ENCODE measurements at regions not wholly inside any gene's neighbourhood (a gene's known extent, or its start where the extent isn't known, plus 50 kb on each side); places are given as distances from the start of the nearest gene placed in this dataset.
"Not testable (repeated sequence)": the region's sequence is repeated elsewhere in the genome, so short reads cannot be mapped to it uniquely, and the experiment has no call there.

DNA sequence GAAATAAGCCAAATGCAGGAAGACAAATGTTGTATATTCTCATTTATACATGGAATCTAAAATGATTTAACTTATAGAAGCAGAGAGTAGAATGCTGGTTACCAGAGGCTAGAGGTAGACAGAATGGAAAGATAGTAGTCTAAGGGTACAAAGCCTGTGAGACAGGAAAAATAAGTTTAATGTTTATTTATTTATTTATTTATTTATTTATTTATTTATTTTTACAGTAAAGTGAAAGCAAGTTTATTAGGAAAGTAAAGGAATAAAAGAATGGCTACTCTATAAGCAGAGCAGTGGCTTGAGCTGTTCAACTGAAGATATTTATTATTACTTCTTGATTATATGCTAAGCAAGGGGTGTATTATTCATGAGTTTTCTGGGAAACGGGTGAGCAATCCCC, 203.2 kb downstream of the LAS1L start:
- no peak for DNase-seq (ENCODE audit: extremely low read depth, low read depth)

DNA sequence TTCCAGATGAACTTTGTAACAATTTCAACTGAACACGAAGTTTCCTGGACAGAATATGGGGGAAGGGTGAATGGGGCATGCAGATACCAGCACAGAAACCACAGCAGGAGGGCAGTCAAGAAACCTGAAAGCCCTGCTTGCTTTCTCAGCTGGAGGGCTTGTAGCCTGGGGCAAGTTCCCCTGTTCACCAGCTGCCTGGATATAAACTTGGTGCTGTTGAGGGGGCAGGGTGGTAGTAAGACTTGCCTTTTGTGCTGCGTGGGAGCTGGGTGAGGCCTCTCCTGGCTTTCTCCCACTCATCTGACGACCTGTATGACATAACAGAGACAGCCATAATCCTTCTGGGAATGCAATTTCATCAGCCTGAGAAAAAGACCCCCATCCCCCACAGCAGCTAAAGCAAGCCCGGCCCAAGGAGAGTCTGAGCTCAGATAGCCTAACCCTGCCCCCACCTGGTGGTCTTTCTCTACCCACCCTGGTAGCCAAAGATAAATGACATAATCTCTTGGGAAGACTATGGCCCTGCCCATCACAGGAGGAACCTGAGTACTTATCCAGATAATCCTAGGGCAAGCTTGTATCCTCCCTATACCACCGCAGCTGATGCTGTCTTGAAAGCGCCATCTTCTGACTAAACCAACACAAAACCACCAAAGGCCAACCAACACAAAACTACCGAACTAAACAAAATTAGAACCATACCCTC, 234.3 kb downstream of the LAS1L start:
- no peak for DNase-seq (ENCODE audit: extremely low read depth, low read depth)

DNA sequence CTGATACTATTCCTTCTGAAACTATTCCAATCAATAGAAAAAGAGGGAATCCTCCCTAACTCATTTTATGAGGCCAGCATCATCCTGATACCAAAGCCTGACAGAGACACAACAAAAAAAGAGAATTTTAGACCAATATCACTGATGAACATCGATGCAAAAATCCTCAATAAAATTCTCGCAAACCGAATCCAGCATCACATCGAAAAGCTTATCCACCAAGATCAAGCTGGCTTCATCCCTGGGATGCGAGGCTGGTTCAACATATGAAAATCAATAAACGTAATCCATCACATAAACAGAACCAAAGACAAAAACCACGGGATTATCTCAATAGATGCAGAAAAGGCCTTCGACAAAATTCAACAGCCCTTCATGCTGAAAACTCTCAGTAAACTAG, 251.7 kb downstream of the LAS1L start:
- DNase-seq (ENCODE audit: extremely low read depth, low read depth), result not testable (repeated sequence)

DNA sequence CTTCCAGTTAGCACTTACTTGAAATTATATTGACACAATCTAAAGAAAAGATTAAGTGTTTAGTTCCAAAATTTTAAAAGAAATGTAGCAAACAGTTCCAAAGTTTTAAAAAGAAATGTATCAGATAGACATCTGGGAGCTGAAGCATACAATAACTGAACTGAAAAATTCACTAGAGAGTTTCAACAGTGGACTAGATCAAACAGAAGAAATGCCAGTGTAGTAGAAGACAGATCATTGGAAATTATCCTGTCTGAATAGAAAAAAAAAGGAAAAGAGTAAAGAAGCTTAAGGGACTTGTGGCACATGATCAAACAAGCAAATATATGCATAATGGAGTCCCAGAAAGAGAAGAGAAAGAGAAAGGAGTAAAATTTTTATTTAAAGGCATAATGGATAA, 261.4 kb downstream of the LAS1L start:
- no peak for DNase-seq (ENCODE audit: extremely low read depth, low read depth)

DNA sequence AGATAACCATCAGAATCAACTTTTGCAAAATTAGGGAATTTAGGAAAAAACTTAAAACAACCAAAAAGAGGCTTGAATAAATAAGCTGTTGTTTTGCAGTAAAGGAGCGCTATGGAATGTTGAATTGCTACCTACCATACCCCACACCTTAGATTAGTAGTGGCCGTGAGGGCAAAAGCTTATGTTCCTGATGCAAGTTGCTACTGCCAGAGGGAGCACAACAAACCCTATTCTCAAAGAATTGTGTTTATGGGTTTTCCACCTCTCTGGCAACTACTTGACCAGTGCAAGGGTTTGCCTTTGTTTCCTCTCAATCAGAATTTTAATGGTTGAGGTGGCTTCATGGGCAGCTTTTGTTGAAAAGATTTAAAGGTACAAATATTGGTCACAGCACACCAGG, 268.1 kb downstream of the LAS1L start:
- no peak for DNase-seq (ENCODE audit: extremely low read depth, low read depth)

DNA sequence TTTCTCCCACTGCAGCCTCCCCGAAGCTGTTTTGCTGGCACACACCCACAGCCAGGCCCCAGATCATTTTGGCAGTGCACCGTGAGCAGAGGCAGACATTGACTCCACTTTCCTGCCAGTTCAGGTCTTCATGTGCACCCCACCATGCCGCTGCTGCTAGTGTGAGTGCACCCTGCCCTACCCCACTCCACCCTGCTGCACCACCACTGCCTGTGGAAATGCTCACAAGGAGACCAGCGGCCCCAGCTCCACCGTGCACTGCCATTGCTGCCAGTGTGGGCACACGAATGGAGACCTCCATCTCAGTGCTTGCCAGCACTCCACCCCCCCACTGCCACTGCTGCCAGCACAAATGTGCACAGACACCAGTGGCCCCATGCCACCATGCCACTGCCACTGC, 277.6 kb upstream of the ZC4H2 start:
- DNase-seq (ENCODE audit: extremely low read depth, low read depth), result no peak

DNA sequence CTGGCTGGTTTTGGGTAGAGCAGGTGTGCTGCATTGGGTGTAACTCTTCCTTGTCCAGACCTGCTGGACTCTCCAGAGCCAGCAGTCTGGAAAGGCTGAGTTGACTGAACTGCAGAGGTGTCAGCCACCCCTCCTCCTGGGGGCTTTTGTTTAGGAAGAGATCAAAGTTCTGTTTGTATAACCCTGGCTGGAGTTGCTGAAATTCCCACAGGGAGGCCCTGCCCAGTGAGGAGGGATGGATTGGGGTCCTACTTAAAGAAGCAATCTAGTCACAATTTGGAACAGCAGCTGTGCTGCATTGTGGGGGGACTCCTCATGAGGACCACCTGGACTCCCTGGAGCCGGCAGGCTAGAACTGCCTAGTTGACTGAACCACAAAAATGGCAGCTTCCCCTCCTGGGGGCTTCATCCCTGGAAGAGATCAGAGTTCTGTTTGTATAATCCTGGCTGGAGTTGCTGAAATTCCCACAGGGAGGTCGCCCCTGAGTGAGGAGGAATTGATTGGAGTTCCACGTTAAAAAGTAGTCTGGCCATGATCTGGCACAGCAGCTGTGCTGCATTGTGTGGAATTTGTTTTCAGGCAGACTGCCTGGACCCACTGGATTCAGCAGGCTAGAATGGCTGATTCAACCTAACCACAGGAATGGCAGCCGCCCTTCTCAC, 264.9 kb upstream of the ZC4H2 start:
- DNase-seq (ENCODE audit: extremely low read depth, low read depth), result no peak

DNA sequence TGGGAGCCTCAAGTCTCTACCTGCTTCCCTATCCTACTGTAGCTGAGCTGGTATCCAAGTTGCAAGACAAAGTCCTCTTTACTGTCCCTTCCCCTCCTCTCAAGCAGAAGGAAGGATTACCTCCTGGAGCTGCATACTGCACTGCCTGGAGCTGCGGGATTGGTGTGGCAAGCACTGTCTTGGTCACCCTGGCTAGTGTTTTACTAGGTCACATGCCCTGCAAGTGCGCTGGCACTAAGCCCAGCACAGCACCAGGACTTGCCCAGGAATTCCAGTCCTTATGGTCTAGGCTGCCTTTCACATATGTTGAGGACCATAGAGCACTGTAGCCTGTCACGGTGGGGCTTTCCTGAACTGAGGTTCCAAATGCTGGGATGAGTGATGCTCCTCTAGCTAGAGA, 227.3 kb upstream of the ZC4H2 start:
- DNase-seq (ENCODE audit: extremely low read depth, low read depth), result no peak

DNA sequence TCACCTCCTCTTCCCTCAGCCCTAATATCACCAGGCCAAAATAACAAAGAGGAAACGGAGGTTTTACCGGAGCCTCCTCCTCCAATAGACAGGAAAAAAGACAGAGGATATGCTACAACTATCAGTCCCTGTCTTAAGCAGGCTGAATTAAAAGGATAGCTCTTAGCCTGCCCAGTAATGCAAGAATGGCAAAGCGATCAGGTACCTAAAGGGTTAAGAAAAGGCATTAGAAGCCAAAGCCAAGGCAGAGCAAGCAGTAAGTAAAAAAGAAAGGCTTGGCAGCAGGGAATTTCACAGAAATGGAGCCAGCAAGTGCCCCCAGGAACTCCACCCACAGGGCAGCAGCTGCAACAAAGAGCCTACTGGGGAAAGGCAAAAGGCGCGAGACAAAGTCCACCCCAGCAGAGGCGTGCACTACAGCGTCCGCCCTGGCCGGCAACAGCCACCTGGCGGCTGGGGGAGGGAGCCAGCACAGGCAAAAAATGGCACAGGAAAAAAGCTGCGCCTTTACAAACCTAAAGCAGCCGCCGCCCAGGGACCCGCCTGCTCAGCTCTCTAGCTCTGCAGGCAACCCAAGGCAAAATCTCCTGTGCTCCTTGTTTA, 220.6 kb upstream of the ZC4H2 start:
- no peak for DNase-seq (ENCODE audit: extremely low read depth, low read depth)

DNA sequence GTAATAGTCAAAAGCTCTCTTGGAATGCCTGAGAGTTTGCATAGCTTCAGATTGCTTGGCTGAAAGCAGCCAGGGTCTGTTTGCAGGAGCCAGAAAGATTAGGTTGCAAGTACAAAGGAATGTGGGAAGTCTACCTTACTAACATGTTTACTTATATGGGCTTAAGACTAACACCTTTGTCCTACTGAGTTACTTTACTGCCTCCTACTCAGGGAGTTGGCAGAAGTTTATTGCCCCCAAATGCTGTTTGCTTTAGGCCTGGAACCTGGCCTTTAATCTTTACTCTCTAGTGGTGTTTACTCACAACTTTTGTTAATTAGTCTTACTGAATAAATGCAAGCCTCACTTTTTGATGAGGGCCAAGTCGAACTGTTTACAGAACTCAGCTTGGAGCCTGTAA, 219.4 kb upstream of the ZC4H2 start:
- DNase-seq (ENCODE audit: extremely low read depth, low read depth), result no peak

DNA sequence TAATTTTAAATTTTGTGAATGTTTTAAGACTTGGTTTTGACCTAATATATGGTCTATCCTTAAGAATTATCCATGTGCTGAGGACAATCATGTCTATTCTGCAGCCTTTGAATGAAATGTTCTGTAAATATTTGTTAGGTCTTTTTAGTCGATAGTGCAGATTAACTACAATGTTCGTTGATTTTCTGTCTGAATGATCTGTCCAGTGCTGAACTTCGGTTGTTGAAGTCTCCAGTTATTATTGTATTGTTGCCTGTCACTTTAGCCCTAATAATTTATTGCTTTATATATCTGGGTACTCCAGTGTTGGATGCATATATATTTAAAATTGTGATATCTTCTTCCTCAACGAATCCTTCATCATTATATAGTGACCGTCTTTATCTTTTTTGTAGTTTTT, 218.3 kb upstream of the ZC4H2 start:
- no peak for DNase-seq (ENCODE audit: extremely low read depth, low read depth)

DNA sequence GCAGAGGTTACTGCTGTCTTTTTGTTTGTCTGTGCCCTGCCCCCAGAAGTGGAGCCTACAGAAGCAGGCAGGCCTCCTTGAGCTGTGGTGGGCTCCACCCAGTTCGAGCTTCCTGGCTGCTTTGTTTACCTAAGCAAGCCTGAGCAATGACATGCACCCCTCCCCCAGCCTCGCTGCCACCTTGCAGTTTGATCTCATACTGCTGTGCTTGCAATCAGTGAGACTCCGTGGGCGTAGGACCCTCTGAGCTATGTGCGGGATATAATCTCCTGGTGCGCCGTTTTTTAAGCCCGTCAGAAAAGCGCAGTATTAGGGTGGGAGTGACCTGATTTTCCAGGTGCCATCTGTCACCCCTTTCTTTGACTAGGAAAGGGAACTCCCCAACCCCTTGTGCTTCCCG, 187.1 kb upstream of the ZC4H2 start:
- DNase-seq (ENCODE audit: extremely low read depth, low read depth), result not testable (repeated sequence)

DNA sequence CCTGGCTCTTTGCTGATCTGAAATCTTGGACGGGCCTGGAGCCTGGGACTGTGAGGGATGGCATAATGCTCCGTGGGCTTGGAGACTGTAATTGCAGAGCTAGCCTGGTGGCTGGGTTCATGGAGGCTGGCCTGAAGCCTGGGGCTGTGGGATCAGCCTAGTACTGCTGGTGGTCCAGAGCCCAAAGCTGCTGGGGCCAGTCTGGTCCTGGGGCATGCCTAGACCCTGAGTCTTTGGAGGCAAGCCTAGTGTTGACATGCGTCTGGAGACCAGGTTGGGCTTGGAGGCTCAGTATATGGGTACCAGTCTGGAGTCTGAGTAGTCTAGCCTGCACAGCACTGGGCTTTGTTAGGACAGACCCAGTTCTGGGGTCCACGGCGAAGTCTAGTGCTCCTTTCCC, 172.0 kb upstream of the ZC4H2 start:
- no peak for DNase-seq (ENCODE audit: extremely low read depth, low read depth)

DNA sequence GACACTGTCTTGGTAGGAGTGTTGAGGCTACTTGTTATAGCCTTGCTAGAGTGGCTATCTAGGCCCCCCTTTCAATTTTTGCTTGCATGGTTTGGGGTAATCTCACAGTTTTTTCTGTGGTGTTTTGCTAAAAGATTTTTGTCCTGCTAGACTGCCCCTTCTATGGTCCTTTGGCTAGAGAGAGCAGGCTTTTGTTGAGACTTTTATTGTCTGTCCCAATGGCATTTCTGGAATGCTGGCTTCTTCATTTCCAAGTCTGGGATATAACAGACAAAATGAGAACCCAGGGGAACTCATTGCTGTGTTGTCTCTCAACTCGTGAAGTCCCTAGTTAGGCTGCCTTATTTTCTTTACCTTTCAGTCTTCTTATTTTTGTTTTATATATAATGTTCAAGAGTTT, 160.2 kb upstream of the ZC4H2 start:
- DNase-seq (ENCODE audit: extremely low read depth, low read depth), result no peak

DNA sequence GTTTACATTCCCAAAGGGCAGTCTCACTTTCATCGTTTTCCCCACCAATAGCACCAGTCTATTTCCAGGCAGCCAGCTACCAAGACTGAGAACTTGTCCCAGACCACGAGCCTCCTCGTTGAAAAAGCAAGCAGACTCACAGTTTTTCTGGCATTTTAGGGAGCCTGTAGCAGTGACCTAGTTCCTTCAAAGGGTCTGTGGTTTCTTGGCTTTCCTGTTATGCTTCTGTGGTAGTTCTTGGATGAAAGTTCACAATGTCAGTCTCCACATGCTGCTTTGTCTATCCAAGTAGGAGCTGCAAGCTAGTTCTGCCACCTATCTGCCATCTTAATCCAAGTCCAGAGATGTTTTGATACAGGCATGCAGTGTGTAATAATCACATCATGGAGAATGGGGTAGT, 151.6 kb upstream of the ZC4H2 start:
- no peak for DNase-seq (ENCODE audit: extremely low read depth, low read depth)

DNA sequence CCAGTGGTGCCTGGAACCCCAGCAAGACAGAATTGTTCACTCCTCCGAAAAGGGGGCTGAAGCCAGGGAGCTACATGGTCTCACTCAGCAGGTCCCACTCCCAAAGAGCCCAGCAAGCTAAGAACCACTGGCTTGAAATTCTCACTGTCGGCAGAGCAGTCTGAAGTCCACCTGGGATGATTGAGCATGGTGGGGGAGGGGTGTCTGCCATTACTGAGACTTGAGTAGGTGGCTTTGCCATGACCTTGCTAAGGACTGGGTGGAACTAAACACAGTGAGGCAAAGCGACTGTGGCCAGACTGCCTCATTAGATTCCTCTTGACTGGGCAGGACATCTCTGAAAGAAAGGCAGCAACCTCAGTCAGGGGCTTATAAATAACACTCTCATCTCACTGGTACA, 122.6 kb upstream of the ZC4H2 start:
- no peak for DNase-seq (ENCODE audit: extremely low read depth, low read depth)

DNA sequence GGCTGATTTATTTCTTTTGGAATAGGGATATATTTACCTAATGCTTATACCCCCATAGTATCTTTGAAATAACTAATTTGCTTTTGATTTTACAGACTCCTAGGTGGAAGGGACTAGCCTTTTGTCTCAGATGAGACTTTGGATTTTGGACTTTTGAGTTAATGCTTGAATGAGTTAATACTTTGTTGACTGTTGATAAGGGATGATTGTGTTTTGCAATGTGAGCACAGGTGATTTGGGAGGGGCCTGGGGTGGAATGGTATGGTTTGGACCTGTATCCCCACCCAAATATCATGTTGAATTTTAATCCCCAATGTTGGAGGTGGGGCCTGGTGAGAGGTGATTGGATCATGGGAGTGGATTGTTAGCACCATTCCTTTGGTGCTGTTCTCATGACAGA, 117.4 kb upstream of the ZC4H2 start:
- no peak for DNase-seq (ENCODE audit: extremely low read depth, low read depth)

DNA sequence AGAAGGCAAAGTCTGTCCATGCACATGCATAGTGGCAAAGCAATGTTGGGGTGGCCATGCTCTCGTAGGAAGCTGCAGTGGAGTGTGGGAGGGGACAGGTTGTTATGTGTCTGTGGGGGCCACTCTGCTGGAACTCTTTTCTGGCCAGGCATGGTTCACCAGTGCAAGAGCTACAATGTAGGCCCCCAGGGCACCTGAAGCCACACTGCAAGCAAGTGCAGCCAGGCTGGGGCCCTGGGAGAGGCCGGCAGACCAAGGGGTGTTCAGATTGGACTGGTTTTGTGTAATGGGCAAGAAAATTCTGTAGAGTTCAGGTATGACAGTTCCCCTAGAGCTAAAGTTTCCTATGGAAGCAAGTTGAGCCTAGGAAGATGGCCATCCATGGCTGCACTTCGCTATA, 97.0 kb upstream of the ZC4H2 start:
- no peak for DNase-seq (ENCODE audit: extremely low read depth, low read depth)

DNA sequence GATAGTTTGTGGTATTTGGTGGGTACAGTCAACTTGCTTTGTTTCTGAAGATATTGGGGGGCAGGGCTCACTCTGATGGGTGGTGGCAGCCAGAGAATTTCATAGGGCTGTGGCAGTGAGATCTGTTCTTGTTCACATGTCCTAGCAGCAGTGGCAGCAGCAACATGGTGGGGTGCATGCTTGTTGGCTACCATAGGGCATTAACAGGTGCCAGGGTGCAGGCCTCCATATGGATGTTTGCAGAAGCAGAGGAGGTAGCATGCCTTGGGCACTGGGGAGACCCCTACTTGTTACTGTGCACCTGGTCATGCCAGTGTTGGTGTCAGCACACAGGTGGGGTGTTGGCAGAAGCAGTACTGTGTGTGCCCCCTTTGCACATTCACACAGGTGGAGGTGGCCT, 96.3 kb upstream of the ZC4H2 start:
- DNase-seq (ENCODE audit: extremely low read depth, low read depth), result no peak

DNA sequence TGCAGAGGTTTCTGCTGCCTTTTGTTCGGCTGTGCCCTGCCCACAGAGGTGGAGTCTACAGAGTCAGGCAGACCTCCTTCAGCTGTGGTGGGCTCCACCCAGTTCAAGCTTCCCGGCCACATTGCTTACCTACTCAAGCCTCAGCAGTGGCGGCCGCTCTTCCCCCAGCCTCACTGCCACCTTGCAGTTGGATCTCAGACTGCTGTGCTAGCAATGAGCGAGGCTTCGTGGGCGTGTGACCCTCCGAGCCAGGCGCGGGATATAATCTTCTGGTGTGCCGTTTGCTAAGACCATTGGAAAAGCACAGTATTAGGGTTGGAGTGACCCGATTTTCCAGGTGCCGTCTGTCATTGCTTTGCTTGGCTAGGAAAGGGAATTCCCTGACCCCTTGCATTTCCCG, 82.4 kb upstream of the ZC4H2 start:
- DNase-seq (ENCODE audit: extremely low read depth, low read depth), result not testable (repeated sequence)

DNA sequence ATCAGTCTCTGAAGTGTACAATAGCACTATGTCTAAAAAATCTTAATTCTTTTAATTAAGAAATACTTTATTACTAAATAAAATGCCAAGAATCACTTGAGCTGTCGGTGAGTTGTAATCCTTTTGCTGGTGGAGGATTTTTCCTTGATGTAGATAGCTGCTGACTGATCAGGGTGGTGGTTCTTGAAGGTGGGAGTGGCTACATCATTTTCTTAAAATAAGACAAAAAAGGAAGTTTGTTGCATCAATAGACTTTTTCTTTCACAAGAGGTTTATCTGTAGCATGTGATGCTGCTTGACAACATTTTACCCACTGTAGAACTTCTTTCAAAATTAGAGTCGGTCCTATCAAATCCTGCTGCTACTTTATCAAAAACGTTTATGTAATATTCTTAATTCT, 68.8 kb upstream of the ZC4H2 start:
- no peak for DNase-seq (ENCODE audit: extremely low read depth, low read depth)

DNA sequence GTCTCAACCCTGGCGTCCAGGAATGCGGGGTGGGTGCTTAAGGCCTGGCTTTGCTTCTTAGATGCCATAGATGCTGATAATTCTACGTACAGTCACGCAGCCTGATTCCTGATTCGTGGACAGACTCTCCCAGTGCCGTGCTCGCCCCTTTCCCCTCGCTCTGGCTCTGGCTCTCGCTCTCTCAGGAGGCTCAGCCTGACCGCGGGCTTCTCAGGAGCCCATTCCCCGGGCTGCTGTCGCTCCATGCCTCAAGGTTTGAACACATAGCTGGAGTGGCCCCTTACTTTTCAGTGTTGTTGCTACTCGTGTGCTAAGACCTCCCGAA, 59.2 kb upstream of the ZC4H2 start:
- no peak for DNase-seq (ENCODE audit: extremely low read depth, low read depth)
